Limb (tissue), 2 donors: ENCODE measurements at regions not wholly inside any gene's neighbourhood (a gene's known extent, or its start where the extent isn't known, plus 50 kb on each side); places are given as distances from the start of the nearest gene placed in this dataset.
A peak's percentile ranks its signal among the peaks of the same experiment; 100 is the strongest.
"Not testable (repeated sequence)": the region's sequence is repeated elsewhere in the genome, so short reads cannot be mapped to it uniquely, and the experiment has no call there.

ENCODE experiments used
- DNase-seq, 2 donors: peaks; one replicate each; pipeline ENCODE4 v3.0.0-alpha.2; 2016; ENCODE audit errors: extremely low spot score in 2 of 2

DNA sequence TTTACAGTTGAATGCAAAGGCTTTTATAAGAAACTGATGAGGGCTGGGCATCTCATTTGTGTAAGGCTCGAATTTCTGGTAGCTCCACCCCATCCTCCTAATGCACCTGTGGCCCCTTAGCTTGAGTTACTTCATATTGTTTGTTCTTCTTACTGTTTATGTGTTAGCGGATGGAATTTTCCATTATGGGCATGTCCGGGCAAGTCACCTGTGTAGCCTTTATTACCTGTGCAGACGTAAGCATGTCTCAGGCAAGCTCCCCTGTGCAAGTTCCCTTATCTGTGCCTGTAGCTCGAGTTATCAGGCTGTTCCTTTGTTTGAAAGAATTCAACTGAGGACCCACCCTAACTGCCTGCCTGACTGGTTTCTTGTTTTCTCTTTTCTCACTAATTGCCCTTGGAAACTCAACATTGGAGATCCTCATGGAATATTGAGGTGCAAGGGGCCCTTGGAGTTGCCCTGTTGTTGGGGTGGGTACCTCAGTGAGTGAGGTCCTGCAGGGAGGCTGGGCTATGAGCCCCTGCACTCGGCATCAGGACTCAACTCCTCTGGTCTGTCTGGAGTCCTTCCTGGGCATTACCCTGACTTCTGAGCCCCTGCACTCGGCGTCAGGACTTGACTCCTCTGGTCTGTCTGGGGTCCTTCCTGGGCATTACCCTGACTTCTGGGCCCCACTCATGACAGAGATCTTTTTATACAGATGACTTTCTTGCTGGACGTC, 207.9 kb upstream of the SULF2 start:
- DNase-seq: no peak

DNA sequence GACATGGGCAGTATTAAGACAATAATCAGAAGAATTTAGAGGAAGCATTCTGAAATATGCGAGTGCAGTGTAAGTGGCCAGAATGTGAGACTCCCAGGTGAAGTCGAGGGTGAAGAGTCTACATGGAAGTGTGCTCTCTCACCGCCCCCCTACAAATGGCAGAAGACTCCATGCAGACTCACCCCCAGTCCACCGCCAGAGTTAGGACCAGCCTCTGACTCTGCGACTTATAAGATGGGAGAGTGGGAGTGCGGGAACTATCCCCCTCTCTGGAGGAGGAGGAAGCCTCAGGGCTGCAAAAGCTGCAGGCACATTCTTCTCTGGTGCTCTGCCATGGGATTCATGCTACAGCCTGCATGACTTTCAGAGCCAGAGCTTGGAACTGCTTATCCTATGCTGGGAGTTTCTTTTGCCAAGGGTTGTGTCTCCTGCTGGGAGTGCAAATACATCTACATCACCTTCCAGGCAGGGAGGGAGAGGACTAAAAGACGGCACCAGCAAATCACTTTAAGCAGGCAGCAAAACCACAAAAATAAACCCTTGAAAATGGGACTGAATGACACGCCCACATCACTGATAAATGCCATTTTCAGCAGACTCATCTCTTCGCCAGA, 206.7 kb upstream of the SULF2 start:
- no peak for DNase-seq

DNA sequence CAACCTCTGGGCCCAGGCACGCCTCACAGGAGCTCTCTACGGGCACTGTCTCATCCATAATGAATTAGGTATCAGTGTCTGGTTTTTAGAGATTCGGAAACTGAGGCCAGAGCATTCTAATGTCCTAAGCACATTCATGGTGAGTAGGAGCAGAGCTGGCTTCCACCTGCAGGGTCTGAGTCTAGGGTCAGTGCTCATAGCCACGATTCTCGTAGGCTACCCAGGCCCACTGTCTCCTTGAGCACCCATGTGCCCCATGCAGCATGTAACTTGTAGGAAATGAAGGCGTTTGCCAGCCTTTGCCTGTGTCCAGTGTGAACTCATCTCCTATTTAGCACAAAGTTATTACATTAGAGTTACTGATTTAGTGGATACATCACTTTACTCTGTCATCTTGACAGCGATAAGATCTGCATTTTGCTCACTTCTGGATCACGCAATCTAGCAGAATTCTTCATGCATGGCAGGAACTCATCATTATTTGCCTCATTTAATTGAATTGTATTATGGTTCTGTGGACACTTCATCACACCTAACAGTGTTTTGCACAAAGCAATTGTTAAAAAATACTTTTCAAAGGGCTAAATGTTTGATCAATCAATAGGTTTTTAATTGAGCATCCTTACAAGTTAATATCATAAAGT, 205.3 kb upstream of the SULF2 start:
- no peak for DNase-seq

DNA sequence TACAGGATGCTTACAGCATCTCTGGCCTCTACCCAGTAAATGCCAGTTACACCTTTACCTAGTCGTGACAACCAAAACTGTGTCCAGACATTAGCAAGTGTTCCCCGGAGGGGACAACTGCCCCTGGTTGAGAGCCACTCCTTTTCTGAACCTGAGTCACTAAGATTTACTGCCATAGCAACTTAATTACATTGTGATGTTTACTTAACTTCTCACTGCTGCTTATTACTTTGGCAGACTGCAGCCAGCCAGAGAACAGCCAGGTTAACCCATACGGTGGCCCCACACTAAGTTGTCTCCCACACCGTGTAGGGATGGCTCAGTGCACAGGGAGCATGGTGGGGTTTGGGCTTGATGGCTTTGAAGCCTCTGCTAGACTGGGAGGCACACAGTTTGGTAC, 204.7 kb upstream of the SULF2 start:
- no peak for DNase-seq

DNA sequence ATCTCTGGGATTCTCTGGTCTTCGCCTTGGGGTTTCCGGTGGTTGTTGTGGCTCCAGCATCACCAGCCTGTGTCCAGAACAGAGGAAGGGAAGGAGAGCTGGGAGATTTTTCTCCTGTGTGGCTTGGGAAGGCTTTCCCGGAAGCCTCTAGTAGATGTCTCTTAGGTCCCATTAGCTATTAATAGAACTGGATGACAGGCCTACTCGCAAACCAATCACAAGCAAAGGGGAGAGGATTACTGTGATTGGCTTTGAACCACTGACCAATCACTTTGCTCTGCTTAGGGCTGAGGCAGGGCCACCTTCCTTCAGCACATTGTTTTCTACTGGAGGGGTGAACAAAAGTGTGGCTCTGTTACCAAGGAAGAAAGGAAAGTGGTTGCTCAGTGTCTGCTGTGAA, 203.4 kb upstream of the SULF2 start:
- DNase-seq: no peak

DNA sequence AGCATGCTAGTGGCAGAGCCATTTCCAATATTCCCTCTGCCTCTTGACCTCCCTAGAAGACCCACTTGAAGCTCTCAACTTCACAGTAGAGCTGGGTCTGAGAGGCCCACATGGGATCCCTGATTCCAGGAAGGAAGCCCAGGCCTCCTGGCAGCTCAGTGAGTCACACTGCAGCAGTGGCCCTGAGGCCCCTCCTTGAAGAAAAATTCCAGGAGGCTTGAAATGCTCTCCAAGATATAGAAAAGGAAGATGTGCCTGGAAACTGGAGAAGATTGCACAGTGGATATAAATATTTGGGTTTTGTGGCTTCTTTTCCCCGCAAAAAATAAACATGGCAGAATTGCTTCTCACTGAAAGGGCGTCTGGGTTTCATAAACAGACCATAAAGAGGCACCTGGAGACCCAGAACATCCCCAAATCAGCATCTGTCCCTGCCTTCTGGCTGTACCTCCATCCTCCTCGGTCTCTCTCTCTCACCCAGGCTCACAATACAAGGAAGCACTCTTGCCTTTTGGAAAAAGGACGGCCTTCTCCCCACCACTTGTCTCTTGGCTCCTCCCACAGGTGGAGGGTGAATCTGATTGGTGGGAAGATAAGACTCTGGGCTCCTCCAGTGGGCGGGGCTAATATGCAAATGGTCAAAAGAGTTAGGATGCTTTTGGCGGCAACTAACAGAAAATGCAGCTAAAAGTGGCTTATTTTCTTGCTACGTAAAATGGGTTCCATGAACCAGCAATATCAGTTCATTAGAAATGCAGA, 200.0 kb upstream of the SULF2 start:
- no peak for DNase-seq

DNA sequence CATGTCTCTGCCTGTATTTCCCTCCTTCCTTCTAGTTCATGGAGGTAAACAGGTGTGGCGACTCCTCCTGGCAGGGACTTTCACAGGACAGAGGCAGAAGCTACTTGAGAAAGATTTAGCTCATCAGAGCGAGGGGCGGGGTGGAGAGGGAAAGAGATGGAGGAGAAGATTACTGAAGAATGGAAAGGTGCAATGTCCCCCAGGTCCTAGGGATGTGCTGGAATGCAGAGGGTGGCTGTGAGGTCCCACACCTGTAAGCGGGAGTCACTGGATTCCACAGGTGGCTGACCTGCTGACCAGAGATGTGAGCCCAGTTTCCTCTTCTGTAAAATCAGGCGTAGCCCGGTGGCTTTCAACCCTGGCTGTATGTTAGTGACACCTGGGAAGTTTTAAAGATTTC, 199.2 kb upstream of the SULF2 start:
- no peak for DNase-seq

DNA sequence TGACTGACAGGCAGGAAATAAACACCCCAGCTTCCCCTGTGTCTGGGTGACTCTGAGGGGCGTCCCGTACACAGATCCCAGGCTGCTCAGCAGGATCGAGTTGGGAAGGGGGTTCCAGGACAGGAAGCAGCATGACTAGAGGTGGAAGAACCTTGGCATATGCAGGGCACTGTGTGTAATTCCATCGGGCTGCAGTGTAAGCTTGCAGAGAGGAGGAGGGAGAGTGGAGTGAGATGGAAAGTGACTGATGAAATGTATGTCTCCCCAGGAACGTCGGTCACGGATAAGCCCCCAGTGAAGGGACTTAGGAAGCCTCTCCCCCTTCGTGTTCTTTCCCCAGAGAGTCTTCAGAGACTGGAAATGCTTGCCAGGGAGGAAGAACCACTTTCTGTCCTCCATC, 198.4 kb upstream of the SULF2 start:
- not testable (repeated sequence) for DNase-seq

DNA sequence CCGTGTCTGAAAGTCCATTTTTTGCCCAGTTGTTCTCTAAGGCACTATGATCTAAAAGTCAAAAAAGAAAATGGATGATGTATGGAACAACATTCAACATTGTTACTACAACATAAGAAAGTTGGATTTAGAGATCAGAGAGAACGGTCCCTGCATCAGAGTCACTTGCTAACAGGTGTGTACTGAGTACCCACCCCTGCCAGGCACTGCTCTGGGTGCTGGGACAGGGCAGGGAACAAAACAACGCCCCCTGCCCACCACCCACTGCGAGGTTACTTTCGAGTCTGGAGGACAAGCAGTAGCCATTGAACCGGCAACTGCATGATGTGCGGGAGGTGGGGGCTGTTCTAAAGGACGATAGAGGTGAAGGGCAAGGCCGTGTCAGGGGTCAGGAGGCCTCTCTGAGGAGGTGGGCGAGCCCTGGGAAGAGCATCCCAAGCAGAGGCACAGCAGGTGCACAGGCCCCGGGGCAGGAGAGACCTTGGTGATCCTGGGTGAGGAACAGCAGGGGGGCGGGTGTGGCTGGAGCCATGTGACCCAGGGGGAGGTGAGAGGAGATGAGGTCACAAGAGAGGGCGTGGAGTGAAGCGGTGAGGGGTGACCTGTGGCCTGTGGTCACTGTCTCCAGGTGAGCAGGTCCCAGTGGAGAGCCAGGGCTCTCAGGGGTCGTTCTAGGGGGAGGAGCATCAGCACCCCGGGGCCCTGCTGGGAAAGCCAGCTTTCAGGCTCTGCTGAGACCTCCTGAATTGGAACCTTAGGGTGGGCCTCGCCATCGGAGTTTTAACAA, 197.5 kb upstream of the SULF2 start:
- no peak for DNase-seq

DNA sequence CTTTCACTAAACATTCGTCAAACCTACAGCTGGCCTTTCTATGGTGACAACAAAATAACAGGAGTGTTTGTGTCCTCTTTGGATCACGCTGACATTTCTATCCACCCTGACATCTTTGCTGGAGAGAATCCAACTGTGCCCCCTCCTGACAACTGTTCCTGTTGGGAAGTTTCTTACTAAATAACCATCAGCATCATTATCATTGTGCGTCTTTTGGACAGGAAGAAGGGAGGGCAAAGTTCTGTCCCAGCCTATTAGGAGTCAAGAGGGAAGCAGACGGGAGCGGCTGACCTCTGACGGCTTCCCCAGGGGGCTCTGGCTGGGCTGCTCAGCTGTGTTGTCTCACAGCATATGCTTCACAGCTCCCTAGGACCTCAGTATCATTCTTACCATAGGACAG, 195.9 kb upstream of the SULF2 start:
- no peak for DNase-seq

DNA sequence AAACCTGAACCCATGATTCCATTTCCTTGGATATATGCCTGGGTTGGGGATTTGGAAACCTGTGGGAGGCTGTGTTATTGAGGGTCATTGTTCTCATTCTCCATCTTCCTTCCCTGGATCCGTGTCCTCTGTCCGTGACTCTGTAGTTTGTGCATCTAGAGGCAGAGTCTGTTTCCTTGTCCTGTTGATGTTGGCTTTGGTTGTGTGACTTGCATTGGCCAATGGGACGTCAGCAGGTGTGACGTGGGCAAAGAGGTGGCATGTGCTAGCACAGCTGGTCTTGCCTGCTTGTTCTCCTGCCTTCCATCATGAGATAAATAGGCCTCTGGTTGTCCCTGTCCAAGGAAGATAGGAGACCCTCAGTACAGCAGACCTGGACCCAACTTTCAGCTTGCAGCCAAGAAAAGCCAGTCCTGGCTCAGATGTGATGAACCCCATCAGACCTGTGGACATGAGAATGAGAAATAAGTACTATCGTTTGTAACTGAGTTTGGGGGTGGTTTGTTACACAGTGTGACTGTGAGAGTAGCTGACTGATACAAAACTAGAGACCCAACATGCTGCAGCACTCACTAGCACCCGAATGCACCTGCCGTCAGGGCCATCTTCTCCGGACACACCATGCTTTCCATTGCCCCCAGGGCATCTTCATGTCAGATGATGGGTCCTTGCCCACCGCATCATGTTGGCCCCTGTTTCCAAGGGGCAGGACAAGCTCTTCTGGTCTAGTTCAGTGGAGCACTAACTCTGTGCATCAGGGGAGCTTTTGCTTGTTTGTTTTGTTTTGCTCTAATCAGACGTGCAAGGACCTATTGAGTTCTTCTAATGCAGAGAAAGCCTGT, 195.3 kb upstream of the SULF2 start:
- no peak for DNase-seq

DNA sequence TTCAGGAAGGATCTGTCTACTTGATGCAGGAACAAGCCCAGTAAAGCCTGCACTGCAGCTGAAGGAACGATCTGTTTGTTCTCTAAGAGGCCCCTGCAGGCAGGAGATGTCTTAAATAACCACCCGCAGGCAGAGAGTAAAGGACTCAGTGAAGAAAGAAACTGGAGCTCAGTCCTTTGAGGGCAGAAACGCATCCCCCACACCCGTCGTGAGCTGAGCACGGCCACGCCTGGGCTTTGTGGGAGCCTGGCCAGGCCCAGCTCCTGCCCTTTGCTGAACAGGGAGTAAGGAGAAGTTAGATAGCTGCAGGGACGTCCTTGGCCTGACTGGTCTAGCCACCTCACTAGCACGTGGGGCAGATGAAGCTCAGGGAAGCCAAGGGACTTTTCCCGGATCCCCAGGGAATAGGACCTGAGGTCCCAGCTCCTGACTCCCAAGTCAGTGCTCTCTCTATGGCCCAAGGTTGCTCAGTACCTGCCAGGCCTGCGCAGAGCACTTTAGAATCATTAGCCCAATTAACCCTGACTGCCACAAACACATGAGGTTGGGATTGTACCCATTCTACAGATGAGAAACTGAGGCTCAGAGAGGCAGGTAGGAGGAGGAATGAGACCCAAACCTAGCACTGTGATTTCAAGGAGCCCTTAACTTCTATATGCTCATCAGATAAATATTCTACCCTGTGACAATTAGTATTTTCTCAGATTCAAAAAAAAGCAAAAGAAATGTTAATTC, 194.2 kb upstream of the SULF2 start:
- not testable (repeated sequence) for DNase-seq

DNA sequence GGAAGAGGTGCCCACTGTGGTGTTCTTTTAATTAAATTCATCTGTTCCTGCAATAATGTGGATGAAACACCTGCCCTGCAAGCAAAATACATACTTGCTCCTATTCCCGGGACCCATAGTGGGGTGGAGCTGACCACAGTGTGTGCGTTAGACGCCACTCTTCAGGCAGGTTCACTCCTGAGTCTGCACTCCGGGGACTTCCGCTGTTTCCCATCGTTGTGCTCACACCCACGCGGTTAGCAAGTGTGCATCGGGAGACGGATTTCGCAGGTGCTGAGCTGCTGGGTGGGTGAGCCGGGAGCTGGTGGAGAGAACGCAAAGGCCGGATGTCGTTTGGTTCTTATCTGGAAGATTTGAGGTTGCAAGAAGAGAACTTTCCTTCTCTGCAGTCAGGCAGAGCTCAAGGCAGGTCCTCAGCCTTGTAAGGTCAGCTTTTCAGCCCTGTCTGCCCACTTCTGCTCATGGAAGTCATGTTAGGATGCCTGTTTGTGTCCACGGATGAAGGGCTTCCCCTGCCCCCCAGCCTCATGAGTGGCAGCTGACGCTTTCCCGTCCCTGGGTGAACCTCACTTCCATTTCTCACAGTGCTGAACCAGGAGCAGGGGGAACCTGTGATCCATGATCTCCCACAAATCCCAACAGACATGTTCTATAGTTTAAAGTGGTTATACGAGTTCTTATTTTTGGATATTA, 193.3 kb upstream of the SULF2 start:
- not testable (repeated sequence) for DNase-seq

DNA sequence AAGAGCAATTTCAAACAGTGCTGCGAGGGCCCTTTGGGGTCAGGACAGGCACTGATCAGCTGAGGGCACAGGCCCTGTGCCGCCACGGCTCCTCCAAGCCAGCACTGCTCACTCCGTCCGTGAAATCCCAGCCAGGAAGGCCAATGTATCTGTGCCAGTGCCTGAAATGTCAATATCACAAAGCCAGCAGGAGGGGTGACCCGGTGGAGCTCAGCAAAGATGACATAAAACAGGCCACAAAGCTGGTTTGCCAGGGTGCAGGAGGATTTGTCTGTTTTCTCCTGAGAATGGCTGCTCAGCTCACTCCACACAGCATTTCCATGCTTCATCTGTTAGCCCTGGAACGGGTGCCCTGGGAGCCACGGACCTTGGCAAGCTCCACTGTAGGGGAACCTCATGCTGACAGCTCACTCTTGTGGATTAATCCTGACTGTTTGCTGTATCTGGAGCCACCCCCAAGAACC, 192.5 kb upstream of the SULF2 start:
- DNase-seq: not testable (repeated sequence)

DNA sequence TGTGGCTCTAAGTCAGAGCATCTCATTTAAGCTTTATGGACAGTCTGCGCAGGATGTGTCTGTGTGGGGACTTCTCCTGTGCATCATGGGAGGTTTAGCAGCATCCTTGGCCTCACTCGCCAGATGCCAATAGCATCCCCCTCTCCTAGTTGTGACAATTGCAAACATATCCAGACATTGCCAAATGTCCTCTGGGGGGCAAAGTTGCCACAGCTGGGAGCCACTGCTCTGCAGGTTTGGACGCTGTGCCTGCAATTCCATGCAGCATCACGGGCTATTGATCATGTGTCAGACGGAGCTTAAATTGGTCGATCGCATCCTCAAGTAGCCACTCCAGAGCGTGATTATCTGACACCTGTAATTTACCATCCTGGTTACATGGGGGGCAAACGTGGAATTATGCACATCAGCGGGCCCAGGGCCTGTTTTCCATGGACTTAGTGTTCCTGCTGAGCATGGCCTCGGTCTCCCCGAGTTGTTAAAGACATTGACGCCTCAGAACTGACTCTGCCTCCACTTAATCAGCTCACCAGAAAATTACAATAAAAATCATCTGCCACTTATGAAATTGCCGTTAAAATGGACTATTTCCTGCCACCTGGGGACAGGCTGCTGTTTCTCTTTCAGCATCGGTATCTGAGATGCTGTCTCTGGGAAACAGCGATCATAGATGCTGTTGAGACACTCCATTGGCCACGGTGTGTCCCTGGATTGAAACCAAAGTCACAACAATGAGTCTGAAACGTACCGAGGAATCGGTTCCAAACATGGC, 191.9 kb upstream of the SULF2 start:
- DNase-seq: peak in 1 of 2 donors; percentile 30

DNA sequence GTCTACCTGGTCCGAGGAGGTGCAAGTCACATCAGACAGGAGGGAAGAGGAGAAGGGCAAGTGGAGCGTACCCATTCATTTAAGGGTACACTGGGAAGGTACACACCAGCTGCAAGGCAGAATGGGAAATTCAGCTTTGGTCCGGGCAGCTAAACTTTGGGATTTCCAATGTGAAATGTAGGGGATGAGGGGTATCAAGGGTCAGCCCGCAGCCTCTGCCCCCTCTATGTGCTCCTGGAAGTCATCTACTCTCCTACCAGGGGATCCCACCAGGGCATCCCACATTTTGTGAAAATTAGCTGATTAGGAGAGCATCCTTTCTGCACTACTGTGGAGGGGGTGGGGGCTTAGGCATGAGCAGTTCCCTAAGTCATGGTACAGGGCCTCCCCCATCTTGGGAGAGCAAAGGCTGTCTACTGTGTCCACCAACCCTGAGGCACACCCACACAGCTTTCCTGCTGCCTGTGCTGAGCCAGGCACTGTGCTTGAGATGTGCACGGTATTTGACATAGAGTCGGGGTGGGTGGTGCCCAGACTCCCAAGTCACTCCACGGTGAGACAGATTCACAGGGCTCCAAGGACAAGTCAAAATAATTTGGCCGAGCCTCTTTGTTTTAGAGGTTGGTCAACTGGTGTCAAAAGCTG, 189.1 kb upstream of the SULF2 start:
- no peak for DNase-seq

DNA sequence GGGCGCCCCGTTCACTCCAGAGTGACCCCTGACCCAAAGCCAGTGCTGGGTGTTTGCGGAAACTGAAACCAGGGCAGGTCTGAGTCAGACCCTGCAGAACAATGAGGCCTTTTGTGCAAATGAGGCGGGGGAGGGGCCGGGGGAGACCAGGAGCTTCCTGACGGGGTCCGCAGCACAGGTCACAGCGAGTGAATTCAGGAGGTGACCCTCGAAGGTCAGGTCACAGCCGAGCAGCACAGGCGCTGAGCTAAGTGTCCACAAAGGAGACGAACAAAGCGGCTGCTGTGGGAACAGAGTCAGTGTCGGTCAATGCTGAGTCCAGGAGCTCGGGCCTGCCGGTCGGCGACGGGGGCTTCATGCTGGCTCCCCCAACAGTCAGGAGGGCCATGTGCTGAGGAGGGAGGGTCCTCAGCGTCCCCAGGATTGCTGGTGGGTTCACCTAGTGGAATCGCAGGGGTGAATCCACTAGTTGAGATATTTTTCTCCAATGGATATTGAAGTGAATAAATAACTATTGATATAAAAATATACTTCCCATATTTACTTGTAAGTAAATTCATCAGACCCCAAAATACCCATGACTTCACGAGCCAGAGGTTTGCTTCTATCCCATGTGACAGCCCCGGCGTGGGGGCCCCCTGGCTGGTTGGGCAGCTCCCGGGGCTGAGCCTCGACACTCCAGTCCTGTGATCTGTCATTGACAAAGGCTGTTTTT, 188.4 kb upstream of the SULF2 start:
- DNase-seq: no peak
